ENCODE measurements at regions not wholly inside any gene's neighbourhood (a gene's known extent, or its start where the extent isn't known, plus 50 kb on each side); places are given as distances from the start of the nearest gene placed in this dataset.

- H3K9me3 ChIP-seq (ENCODE audit: control insufficient read depth in 2 of 2, low read length in 2 of 2) = no peaks in the 10 kb centered on the region
- H3K9ac ChIP-seq (ENCODE audit: low read depth in 1 of 2, low read length in 2 of 2) = no peak overlapping the region
- no peak overlapping the region for H3K4me3 ChIP-seq (ENCODE audit: low read length in 2 of 2)
- H3K36me3 ChIP-seq (ENCODE audit: control insufficient read depth in 2 of 2, insufficient read depth in 2 of 2, low read length in 2 of 2) = no peaks in the 10 kb centered on the region
- no peak overlapping the region for H3K27ac ChIP-seq (ENCODE audit: low read depth in 2 of 2, low read length in 2 of 2)
- no peaks in the 10 kb centered on the region for H3K27me3 ChIP-seq (ENCODE audit: control insufficient read depth in 2 of 2, insufficient read depth in 2 of 2, low read length in 2 of 2)
- no peaks in the 10 kb centered on the region for H3K4me1 ChIP-seq (ENCODE audit: control insufficient read depth in 2 of 2, insufficient read depth in 2 of 2, low read length in 2 of 2)
Measured at GRCh38 chr5:12648558-12648957, 744.3 kb upstream of the CTNND2 start.

- Histone ChIP-seq H3K27me3 (ENCODE audit: control insufficient read depth in 2 of 2, insufficient read depth in 2 of 2, low read length in 2 of 2) (no peaks in the 10 kb centered on the region), H3K27ac (ENCODE audit: low read depth in 2 of 2, low read length in 2 of 2) (no peak overlapping the region), H3K9ac (ENCODE audit: low read depth in 1 of 2, low read length in 2 of 2) (no peak overlapping the region), H3K9me3 (ENCODE audit: control insufficient read depth in 2 of 2, low read length in 2 of 2) (no peaks in the 10 kb centered on the region), H3K4me3 (ENCODE audit: low read length in 2 of 2) (no peak overlapping the region), H3K36me3 (ENCODE audit: control insufficient read depth in 2 of 2, insufficient read depth in 2 of 2, low read length in 2 of 2) (no peaks in the 10 kb centered on the region), H3K4me1 (ENCODE audit: control insufficient read depth in 2 of 2, insufficient read depth in 2 of 2, low read length in 2 of 2) (no peaks in the 10 kb centered on the region)
Measured at GRCh38 chr5:12647613-12648012, 743.4 kb upstream of the CTNND2 start.

- Histone ChIP-seq H3K27me3 (ENCODE audit: control insufficient read depth in 2 of 2, insufficient read depth in 2 of 2, low read length in 2 of 2) (no peaks in the 10 kb centered on the region), H3K36me3 (ENCODE audit: control insufficient read depth in 2 of 2, insufficient read depth in 2 of 2, low read length in 2 of 2) (no peaks in the 10 kb centered on the region), H3K9me3 (ENCODE audit: control insufficient read depth in 2 of 2, low read length in 2 of 2) (no peaks in the 10 kb centered on the region), H3K4me1 (ENCODE audit: control insufficient read depth in 2 of 2, insufficient read depth in 2 of 2, low read length in 2 of 2) (no peaks in the 10 kb centered on the region), H3K27ac (ENCODE audit: low read depth in 2 of 2, low read length in 2 of 2) (no peak overlapping the region), H3K9ac (ENCODE audit: low read depth in 1 of 2, low read length in 2 of 2) (no peak overlapping the region), H3K4me3 (ENCODE audit: low read length in 2 of 2) (no peak overlapping the region)
Measured at GRCh38 chr5:12645582-12645981, 741.3 kb upstream of the CTNND2 start.

GRCh38 chr5:12636209-12636608 is 732.0 kb upstream of the CTNND2 start:
- Histone ChIP-seq H3K4me3 (ENCODE audit: low read length in 2 of 2) (no peak overlapping the region), H3K36me3 (ENCODE audit: control insufficient read depth in 2 of 2, insufficient read depth in 2 of 2, low read length in 2 of 2) (no peaks in the 10 kb centered on the region), H3K9me3 (ENCODE audit: control insufficient read depth in 2 of 2, low read length in 2 of 2) (no peaks in the 10 kb centered on the region), H3K27ac (ENCODE audit: low read depth in 2 of 2, low read length in 2 of 2) (no peak overlapping the region), H3K27me3 (ENCODE audit: control insufficient read depth in 2 of 2, insufficient read depth in 2 of 2, low read length in 2 of 2) (no peaks in the 10 kb centered on the region), H3K9ac (ENCODE audit: low read depth in 1 of 2, low read length in 2 of 2) (no peak overlapping the region), H3K4me1 (ENCODE audit: control insufficient read depth in 2 of 2, insufficient read depth in 2 of 2, low read length in 2 of 2) (no peaks in the 10 kb centered on the region)

GRCh38 chr5:12626556-12626955 is 722.3 kb upstream of the CTNND2 start:
- Histone ChIP-seq H3K9me3 (ENCODE audit: control insufficient read depth in 2 of 2, low read length in 2 of 2) (peaks cover 0 to 2% of the 10 kb centered on the region in 2 donors), H3K9ac (ENCODE audit: low read depth in 1 of 2, low read length in 2 of 2) (no peak overlapping the region), H3K36me3 (ENCODE audit: control insufficient read depth in 2 of 2, insufficient read depth in 2 of 2, low read length in 2 of 2) (no peaks in the 10 kb centered on the region), H3K4me3 (ENCODE audit: low read length in 2 of 2) (no peak overlapping the region), H3K4me1 (ENCODE audit: control insufficient read depth in 2 of 2, insufficient read depth in 2 of 2, low read length in 2 of 2) (no peaks in the 10 kb centered on the region), H3K27me3 (ENCODE audit: control insufficient read depth in 2 of 2, insufficient read depth in 2 of 2, low read length in 2 of 2) (no peaks in the 10 kb centered on the region), H3K27ac (ENCODE audit: low read depth in 2 of 2, low read length in 2 of 2) (no peak overlapping the region)

- Histone ChIP-seq H3K27me3 (ENCODE audit: control insufficient read depth in 2 of 2, insufficient read depth in 2 of 2, low read length in 2 of 2) (no peaks in the 10 kb centered on the region), H3K9ac (ENCODE audit: low read depth in 1 of 2, low read length in 2 of 2) (no peak overlapping the region), H3K9me3 (ENCODE audit: control insufficient read depth in 2 of 2, low read length in 2 of 2) (peaks cover 0 to 2% of the 10 kb centered on the region in 2 donors), H3K36me3 (ENCODE audit: control insufficient read depth in 2 of 2, insufficient read depth in 2 of 2, low read length in 2 of 2) (no peaks in the 10 kb centered on the region), H3K27ac (ENCODE audit: low read depth in 2 of 2, low read length in 2 of 2) (no peak overlapping the region), H3K4me3 (ENCODE audit: low read length in 2 of 2) (no peak overlapping the region), H3K4me1 (ENCODE audit: control insufficient read depth in 2 of 2, insufficient read depth in 2 of 2, low read length in 2 of 2) (no peaks in the 10 kb centered on the region)
Measured at GRCh38 chr5:12625667-12626263, 721.5 kb upstream of the CTNND2 start.

- peaks cover 0 to 2% of the 10 kb centered on the region in 2 donors for H3K9me3 ChIP-seq (ENCODE audit: control insufficient read depth in 2 of 2, low read length in 2 of 2)
- no peak overlapping the region for H3K4me3 ChIP-seq (ENCODE audit: low read length in 2 of 2)
- no peaks in the 10 kb centered on the region for H3K36me3 ChIP-seq (ENCODE audit: control insufficient read depth in 2 of 2, insufficient read depth in 2 of 2, low read length in 2 of 2)
- H3K4me1 ChIP-seq (ENCODE audit: control insufficient read depth in 2 of 2, insufficient read depth in 2 of 2, low read length in 2 of 2) = no peaks in the 10 kb centered on the region
- no peak overlapping the region for H3K27ac ChIP-seq (ENCODE audit: low read depth in 2 of 2, low read length in 2 of 2)
- no peak overlapping the region for H3K9ac ChIP-seq (ENCODE audit: low read depth in 1 of 2, low read length in 2 of 2)
- no peaks in the 10 kb centered on the region for H3K27me3 ChIP-seq (ENCODE audit: control insufficient read depth in 2 of 2, insufficient read depth in 2 of 2, low read length in 2 of 2)
Measured at GRCh38 chr5:12624776-12625560, 720.7 kb upstream of the CTNND2 start.

GRCh38 chr5:12623408-12623807 is 719.2 kb upstream of the CTNND2 start:
- Histone ChIP-seq H3K27ac (ENCODE audit: low read depth in 2 of 2, low read length in 2 of 2) (no peak overlapping the region), H3K9ac (ENCODE audit: low read depth in 1 of 2, low read length in 2 of 2) (no peak overlapping the region), H3K36me3 (ENCODE audit: control insufficient read depth in 2 of 2, insufficient read depth in 2 of 2, low read length in 2 of 2) (no peaks in the 10 kb centered on the region), H3K9me3 (ENCODE audit: control insufficient read depth in 2 of 2, low read length in 2 of 2) (peaks cover 0 to 2% of the 10 kb centered on the region in 2 donors), H3K27me3 (ENCODE audit: control insufficient read depth in 2 of 2, insufficient read depth in 2 of 2, low read length in 2 of 2) (no peaks in the 10 kb centered on the region), H3K4me1 (ENCODE audit: control insufficient read depth in 2 of 2, insufficient read depth in 2 of 2, low read length in 2 of 2) (no peaks in the 10 kb centered on the region), H3K4me3 (ENCODE audit: low read length in 2 of 2) (no peak overlapping the region)

GRCh38 chr5:12616093-12616492 is 711.8 kb upstream of the CTNND2 start:
- peaks cover 2 to 3% of the 10 kb centered on the region in 2 donors for H3K9me3 ChIP-seq (ENCODE audit: control insufficient read depth in 2 of 2, low read length in 2 of 2)
- no peak overlapping the region for H3K4me3 ChIP-seq (ENCODE audit: low read length in 2 of 2)
- H3K36me3 ChIP-seq (ENCODE audit: control insufficient read depth in 2 of 2, insufficient read depth in 2 of 2, low read length in 2 of 2) = no peaks in the 10 kb centered on the region

GRCh38 chr5:12615141-12615820 is 711.0 kb upstream of the CTNND2 start:
- Histone ChIP-seq H3K27me3 (ENCODE audit: control insufficient read depth in 2 of 2, insufficient read depth in 2 of 2, low read length in 2 of 2) (no peaks in the 10 kb centered on the region), H3K9ac (ENCODE audit: low read depth in 1 of 2, low read length in 2 of 2) (no peak overlapping the region), H3K4me1 (ENCODE audit: control insufficient read depth in 2 of 2, insufficient read depth in 2 of 2, low read length in 2 of 2) (no peaks in the 10 kb centered on the region), H3K36me3 (ENCODE audit: control insufficient read depth in 2 of 2, insufficient read depth in 2 of 2, low read length in 2 of 2) (no peaks in the 10 kb centered on the region), H3K27ac (ENCODE audit: low read depth in 2 of 2, low read length in 2 of 2) (no peak overlapping the region), H3K9me3 (ENCODE audit: control insufficient read depth in 2 of 2, low read length in 2 of 2) (peaks cover 2 to 3% of the 10 kb centered on the region in 2 donors), H3K4me3 (ENCODE audit: low read length in 2 of 2) (no peak overlapping the region)

More at GRCh38 chr5:12616093-12616492, 711.8 kb upstream of the CTNND2 start:
- Histone ChIP-seq H3K27ac (ENCODE audit: low read depth in 2 of 2, low read length in 2 of 2) (no peak overlapping the region), H3K9ac (ENCODE audit: low read depth in 1 of 2, low read length in 2 of 2) (no peak overlapping the region), H3K4me1 (ENCODE audit: control insufficient read depth in 2 of 2, insufficient read depth in 2 of 2, low read length in 2 of 2) (no peaks in the 10 kb centered on the region), H3K27me3 (ENCODE audit: control insufficient read depth in 2 of 2, insufficient read depth in 2 of 2, low read length in 2 of 2) (no peaks in the 10 kb centered on the region)

All from mucosa of rectum (tissue), 2 donors.